K562 (cell line): ENCODE measurements at regions not wholly inside any gene's neighbourhood (a gene's known extent, or its start where the extent isn't known, plus 50 kb on each side); places are given as distances from the start of the nearest gene placed in this dataset.

Experiments used
- BRD4 ChIP-seq: fragments of 200-600 bp; sonication (generic); IDR thresholded peaks from 2 replicates; pipeline ENCODE4 v1.6.1; 2017; ENCODE audit warnings: inconsistent platforms
- ILF3 ChIP-seq: fragments of 450-650 bp; IDR thresholded peaks from 2 replicates; pipeline ENCODE4 v1.6.1; 2018; ENCODE audit warnings: antibody characterized with exemption, mild to moderate bottlenecking, moderate library complexity, borderline replicate concordance
- KDM2B ChIP-seq: fragments of 250-450 bp; sonication (Bioruptor Pico); IDR thresholded peaks from 2 replicates; pipeline ENCODE4 v1.8.0; 2021; ENCODE audit warnings: mild to moderate bottlenecking, moderate library complexity
- PHF8 ChIP-seq: fragments of 200-600 bp; sonication (generic); IDR thresholded peaks from 2 replicates; pipeline ENCODE4 v1.6.1; 2012; ENCODE audit warnings: mixed run types, mild to moderate bottlenecking, inconsistent platforms, low read length, moderate library complexity, borderline replicate concordance
- ZBED1 ChIP-seq: IDR thresholded peaks from 2 replicates; pipeline ENCODE4 v1.6.1; 2014
- TF ChIP-seq, protein P1 (sequence below): fragments of 450-650 bp; IDR thresholded peaks from 2 replicates; pipeline ENCODE4 v1.6.1; 2016; ENCODE audit warnings: mild to moderate bottlenecking, moderate library complexity
- TF ChIP-seq, protein P2 (sequence below): fragments of 200-800 bp; sonication (Bioruptor generic); IDR thresholded peaks from 2 replicates; pipeline ENCODE4 v1.6.1; 2017; ENCODE audit warnings: missing genetic modification characterization, missing compliant biosample characterization
- TF ChIP-seq, protein P3 (sequence below): sonication (generic); formaldehyde crosslinking; IDR thresholded peaks from 2 replicates; pipeline ENCODE4 v1.8.1; 2023; ENCODE audit warnings: mild to moderate bottlenecking, missing genetic modification reagents
- TF ChIP-seq, protein P4 (sequence below): fragments of 450-650 bp; IDR thresholded peaks from 2 replicates; pipeline ENCODE4 v1.6.1; 2018; ENCODE audit not compliant: partially characterized antibody

DNA sequence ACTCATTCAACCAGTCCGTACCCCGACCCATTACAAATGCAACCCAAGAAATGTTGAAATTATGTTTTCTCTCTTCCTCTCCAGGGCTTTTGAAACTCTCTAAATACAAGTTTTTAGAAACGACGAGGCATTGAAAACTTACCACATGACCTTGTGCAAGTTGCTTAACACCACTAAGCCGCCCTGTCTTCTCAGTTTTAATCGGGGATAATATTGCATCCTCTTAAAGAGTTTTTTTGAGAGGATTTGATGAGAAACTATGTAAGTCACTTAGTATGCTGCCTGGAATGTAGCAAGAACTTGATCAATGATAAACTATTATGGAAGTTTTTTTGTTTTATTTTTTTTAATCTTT lies 149.0 kb upstream of the FAM20A start (continued):
- TF ChIP-seq, protein P1, sequence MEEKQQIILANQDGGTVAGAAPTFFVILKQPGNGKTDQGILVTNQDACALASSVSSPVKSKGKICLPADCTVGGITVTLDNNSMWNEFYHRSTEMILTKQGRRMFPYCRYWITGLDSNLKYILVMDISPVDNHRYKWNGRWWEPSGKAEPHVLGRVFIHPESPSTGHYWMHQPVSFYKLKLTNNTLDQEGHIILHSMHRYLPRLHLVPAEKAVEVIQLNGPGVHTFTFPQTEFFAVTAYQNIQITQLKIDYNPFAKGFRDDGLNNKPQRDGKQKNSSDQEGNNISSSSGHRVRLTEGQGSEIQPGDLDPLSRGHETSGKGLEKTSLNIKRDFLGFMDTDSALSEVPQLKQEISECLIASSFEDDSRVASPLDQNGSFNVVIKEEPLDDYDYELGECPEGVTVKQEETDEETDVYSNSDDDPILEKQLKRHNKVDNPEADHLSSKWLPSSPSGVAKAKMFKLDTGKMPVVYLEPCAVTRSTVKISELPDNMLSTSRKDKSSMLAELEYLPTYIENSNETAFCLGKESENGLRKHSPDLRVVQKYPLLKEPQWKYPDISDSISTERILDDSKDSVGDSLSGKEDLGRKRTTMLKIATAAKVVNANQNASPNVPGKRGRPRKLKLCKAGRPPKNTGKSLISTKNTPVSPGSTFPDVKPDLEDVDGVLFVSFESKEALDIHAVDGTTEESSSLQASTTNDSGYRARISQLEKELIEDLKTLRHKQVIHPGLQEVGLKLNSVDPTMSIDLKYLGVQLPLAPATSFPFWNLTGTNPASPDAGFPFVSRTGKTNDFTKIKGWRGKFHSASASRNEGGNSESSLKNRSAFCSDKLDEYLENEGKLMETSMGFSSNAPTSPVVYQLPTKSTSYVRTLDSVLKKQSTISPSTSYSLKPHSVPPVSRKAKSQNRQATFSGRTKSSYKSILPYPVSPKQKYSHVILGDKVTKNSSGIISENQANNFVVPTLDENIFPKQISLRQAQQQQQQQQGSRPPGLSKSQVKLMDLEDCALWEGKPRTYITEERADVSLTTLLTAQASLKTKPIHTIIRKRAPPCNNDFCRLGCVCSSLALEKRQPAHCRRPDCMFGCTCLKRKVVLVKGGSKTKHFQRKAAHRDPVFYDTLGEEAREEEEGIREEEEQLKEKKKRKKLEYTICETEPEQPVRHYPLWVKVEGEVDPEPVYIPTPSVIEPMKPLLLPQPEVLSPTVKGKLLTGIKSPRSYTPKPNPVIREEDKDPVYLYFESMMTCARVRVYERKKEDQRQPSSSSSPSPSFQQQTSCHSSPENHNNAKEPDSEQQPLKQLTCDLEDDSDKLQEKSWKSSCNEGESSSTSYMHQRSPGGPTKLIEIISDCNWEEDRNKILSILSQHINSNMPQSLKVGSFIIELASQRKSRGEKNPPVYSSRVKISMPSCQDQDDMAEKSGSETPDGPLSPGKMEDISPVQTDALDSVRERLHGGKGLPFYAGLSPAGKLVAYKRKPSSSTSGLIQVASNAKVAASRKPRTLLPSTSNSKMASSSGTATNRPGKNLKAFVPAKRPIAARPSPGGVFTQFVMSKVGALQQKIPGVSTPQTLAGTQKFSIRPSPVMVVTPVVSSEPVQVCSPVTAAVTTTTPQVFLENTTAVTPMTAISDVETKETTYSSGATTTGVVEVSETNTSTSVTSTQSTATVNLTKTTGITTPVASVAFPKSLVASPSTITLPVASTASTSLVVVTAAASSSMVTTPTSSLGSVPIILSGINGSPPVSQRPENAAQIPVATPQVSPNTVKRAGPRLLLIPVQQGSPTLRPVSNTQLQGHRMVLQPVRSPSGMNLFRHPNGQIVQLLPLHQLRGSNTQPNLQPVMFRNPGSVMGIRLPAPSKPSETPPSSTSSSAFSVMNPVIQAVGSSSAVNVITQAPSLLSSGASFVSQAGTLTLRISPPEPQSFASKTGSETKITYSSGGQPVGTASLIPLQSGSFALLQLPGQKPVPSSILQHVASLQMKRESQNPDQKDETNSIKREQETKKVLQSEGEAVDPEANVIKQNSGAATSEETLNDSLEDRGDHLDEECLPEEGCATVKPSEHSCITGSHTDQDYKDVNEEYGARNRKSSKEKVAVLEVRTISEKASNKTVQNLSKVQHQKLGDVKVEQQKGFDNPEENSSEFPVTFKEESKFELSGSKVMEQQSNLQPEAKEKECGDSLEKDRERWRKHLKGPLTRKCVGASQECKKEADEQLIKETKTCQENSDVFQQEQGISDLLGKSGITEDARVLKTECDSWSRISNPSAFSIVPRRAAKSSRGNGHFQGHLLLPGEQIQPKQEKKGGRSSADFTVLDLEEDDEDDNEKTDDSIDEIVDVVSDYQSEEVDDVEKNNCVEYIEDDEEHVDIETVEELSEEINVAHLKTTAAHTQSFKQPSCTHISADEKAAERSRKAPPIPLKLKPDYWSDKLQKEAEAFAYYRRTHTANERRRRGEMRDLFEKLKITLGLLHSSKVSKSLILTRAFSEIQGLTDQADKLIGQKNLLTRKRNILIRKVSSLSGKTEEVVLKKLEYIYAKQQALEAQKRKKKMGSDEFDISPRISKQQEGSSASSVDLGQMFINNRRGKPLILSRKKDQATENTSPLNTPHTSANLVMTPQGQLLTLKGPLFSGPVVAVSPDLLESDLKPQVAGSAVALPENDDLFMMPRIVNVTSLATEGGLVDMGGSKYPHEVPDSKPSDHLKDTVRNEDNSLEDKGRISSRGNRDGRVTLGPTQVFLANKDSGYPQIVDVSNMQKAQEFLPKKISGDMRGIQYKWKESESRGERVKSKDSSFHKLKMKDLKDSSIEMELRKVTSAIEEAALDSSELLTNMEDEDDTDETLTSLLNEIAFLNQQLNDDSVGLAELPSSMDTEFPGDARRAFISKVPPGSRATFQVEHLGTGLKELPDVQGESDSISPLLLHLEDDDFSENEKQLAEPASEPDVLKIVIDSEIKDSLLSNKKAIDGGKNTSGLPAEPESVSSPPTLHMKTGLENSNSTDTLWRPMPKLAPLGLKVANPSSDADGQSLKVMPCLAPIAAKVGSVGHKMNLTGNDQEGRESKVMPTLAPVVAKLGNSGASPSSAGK, result peak; percentile 47; the same call in 1 of the 2 replicates
- TF ChIP-seq BRD4 (no peak), ZBED1 (no peak), KDM2B (CRISPR knock-in tag) (no peak), PHF8 (no peak), ILF3 (no peak)
- TF ChIP-seq, protein P2, sequence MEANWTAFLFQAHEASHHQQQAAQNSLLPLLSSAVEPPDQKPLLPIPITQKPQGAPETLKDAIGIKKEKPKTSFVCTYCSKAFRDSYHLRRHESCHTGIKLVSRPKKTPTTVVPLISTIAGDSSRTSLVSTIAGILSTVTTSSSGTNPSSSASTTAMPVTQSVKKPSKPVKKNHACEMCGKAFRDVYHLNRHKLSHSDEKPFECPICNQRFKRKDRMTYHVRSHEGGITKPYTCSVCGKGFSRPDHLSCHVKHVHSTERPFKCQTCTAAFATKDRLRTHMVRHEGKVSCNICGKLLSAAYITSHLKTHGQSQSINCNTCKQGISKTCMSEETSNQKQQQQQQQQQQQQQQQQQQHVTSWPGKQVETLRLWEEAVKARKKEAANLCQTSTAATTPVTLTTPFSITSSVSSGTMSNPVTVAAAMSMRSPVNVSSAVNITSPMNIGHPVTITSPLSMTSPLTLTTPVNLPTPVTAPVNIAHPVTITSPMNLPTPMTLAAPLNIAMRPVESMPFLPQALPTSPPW (CRISPR knock-in tag), result no peak
- TF ChIP-seq, protein P3, sequence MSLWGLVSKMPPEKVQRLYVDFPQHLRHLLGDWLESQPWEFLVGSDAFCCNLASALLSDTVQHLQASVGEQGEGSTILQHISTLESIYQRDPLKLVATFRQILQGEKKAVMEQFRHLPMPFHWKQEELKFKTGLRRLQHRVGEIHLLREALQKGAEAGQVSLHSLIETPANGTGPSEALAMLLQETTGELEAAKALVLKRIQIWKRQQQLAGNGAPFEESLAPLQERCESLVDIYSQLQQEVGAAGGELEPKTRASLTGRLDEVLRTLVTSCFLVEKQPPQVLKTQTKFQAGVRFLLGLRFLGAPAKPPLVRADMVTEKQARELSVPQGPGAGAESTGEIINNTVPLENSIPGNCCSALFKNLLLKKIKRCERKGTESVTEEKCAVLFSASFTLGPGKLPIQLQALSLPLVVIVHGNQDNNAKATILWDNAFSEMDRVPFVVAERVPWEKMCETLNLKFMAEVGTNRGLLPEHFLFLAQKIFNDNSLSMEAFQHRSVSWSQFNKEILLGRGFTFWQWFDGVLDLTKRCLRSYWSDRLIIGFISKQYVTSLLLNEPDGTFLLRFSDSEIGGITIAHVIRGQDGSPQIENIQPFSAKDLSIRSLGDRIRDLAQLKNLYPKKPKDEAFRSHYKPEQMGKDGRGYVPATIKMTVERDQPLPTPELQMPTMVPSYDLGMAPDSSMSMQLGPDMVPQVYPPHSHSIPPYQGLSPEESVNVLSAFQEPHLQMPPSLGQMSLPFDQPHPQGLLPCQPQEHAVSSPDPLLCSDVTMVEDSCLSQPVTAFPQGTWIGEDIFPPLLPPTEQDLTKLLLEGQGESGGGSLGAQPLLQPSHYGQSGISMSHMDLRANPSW (CRISPR knock-in tag), result no peak
- TF ChIP-seq, protein P4, sequence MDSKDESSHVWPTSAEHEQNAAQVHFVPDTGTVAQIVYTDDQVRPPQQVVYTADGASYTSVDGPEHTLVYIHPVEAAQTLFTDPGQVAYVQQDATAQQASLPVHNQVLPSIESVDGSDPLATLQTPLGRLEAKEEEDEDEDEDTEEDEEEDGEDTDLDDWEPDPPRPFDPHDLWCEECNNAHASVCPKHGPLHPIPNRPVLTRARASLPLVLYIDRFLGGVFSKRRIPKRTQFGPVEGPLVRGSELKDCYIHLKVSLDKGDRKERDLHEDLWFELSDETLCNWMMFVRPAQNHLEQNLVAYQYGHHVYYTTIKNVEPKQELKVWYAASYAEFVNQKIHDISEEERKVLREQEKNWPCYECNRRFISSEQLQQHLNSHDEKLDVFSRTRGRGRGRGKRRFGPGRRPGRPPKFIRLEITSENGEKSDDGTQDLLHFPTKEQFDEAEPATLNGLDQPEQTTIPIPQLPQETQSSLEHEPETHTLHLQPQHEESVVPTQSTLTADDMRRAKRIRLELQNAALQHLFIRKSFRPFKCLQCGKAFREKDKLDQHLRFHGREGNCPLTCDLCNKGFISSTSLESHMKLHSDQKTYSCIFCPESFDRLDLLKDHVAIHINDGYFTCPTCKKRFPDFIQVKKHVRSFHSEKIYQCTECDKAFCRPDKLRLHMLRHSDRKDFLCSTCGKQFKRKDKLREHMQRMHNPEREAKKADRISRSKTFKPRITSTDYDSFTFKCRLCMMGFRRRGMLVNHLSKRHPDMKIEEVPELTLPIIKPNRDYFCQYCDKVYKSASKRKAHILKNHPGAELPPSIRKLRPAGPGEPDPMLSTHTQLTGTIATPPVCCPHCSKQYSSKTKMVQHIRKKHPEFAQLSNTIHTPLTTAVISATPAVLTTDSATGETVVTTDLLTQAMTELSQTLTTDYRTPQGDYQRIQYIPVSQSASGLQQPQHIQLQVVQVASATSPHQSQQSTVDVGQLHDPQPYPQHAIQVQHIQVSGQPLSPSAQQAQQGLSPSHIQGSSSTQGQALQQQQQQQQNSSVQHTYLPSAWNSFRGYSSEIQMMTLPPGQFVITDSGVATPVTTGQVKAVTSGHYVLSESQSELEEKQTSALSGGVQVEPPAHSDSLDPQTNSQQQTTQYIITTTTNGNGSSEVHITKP, result no peak
